HG02938 (cell line): ENCODE measurements at regions not wholly inside any gene's neighbourhood (a gene's known extent, or its start where the extent isn't known, plus 50 kb on each side); places are given as distances from the start of the nearest gene placed in this dataset.
"Not testable (repeated sequence)": the region's sequence is repeated elsewhere in the genome, so short reads cannot be mapped to it uniquely, and the experiment has no call there.

ENCODE experiments used
- ATAC-seq: cut with Tn5 transposase; IDR thresholded peaks from one replicate; pipeline ENCODE4 v1.9.1; 2021; ENCODE audit warnings: mild to moderate bottlenecking, moderate library complexity; ENCODE audit not compliant: unreplicated experiment

- no peak for ATAC-seq
These were observed 98.9 kb upstream of the MAPRE2 start for GRCh38 chr18:34942276-34942675.

- no peak for ATAC-seq
These were observed 98.2 kb upstream of the MAPRE2 start for GRCh38 chr18:34942975-34943374.

- ATAC-seq: no peak
These were observed 97.6 kb upstream of the MAPRE2 start for GRCh38 chr18:34943587-34943986.

- no peak for ATAC-seq
These were observed 93.5 kb upstream of the MAPRE2 start for GRCh38 chr18:34947711-34948125.

- ATAC-seq: no peak
These were observed 89.4 kb upstream of the MAPRE2 start for GRCh38 chr18:34951625-34952379.

- ATAC-seq: no peak
These were observed 88.0 kb upstream of the MAPRE2 start for GRCh38 chr18:34953212-34953611.

GRCh38 chr18:34955494-34955893 lies 85.7 kb upstream of the MAPRE2 start:
- not testable (repeated sequence) for ATAC-seq

- no peak for ATAC-seq
These were observed 84.5 kb upstream of the MAPRE2 start for GRCh38 chr18:34956663-34957062.

- ATAC-seq: no peak
These were observed 83.9 kb upstream of the MAPRE2 start for GRCh38 chr18:34957119-34957863.

- no peak for ATAC-seq
These were observed 83.4 kb upstream of the MAPRE2 start for GRCh38 chr18:34957864-34958259.

- ATAC-seq: no peak
These were observed 81.9 kb upstream of the MAPRE2 start for GRCh38 chr18:34959211-34959829.

- ATAC-seq: no peak
These were observed 81.2 kb upstream of the MAPRE2 start for GRCh38 chr18:34959989-34960388.

GRCh38 chr18:34965108-34965507 lies 76.1 kb upstream of the MAPRE2 start:
- no peak for ATAC-seq

- ATAC-seq: no peak
These were observed 75.6 kb upstream of the MAPRE2 start for GRCh38 chr18:34965566-34965965.

GRCh38 chr18:34970106-34970505 lies 71.1 kb upstream of the MAPRE2 start:
- ATAC-seq: no peak

GRCh38 chr18:34971313-34971712 lies 69.9 kb upstream of the MAPRE2 start:
- no peak for ATAC-seq

- ATAC-seq: no peak
These were observed 68.3 kb upstream of the MAPRE2 start for GRCh38 chr18:34972765-34973414.

- no peak for ATAC-seq
These were observed 65.1 kb upstream of the MAPRE2 start for GRCh38 chr18:34976123-34976522.

- no peak for ATAC-seq
These were observed 64.7 kb upstream of the MAPRE2 start for GRCh38 chr18:34976534-34976898.

GRCh38 chr18:34976899-34977837 lies 64.0 kb upstream of the MAPRE2 start:
- ATAC-seq: peak; percentile 66
